ENCODE measurements at regions not wholly inside any gene's neighbourhood (a gene's known extent, or its start where the extent isn't known, plus 50 kb on each side); places are given as distances from the start of the nearest gene placed in this dataset.

DNA sequence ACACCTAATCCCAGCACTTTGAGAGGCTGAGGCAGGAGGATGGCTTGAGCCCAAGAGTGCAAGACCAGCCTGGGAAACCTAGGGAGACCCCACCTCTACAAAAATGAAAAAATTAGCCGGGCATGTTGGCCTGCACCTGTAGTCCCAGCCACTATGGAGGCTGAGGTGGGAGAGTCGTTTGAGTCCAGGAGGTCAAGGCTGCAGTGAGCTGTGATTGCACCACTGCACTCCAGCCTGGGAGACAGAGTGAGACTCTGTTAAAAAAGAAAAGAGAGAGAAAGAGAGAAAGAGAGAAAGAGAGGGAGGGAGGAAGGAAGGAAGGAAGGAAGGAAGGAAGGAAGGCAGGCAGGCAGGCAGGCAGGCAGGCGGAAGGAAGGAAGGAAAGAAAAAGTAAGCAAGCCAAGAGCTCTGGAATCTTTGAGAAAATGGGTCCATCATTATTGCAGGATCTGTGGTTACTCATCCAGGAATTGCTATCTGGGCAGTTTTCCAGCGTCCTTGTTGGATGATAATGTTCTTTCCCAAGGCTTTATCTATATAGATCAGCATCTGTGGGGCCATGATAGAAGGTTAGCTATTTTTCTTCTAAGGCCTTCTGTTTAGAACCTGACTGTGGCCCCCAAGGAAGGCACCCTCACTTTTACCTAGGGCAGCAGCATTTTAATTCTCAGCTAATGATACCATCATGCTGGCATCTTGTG is 533.2 kb upstream of the CDH5 start:
- Histone ChIP-seq H2AK5ac (ENCODE audit: low read depth, low read length) (no peak overlapping the region), H3K27ac (ENCODE audit: low read depth, low read length) (no peak overlapping the region), H3K23me2 (ENCODE audit: low read depth, low read length) (peaks cover 2% of the 10 kb centered on the region; the same call in 1 of the 2 replicates), H4K20me1 (replicated peaks in 1 of 2; ENCODE audit: control insufficient read depth in 1 of 2, insufficient read depth in 2 of 2, low read length in 2 of 2) (no peaks in the 10 kb centered on the region), H2BK20ac (ENCODE audit: low read length) (no peak overlapping the region), H3K9ac (replicated peaks in 1 of 4; ENCODE audit: extremely low read depth in 1 of 4, low read depth in 3 of 4, low read length in 3 of 4) (no peak overlapping the region), H3K27me3 (replicated peaks in 1 of 4; ENCODE audit: control insufficient read depth in 3 of 4, extremely low read depth in 1 of 4, insufficient read depth in 3 of 4, low read length in 3 of 4) (no peaks in the 10 kb centered on the region), H3K14ac (ENCODE audit: insufficient read length) (no peak overlapping the region), H2BK12ac (ENCODE audit: low read depth, low read length) (no peak overlapping the region), H3K4ac (replicated peaks; ENCODE audit: insufficient read length, low read depth, low read length) (no peak overlapping the region), H3K4me3 (ENCODE audit: extremely low read depth in 1 of 4, insufficient read depth in 2 of 4, low read depth in 3 of 4, low read length in 4 of 4) (no peak overlapping the region), H3K18ac (ENCODE audit: extremely low read depth, low read length) (no peak overlapping the region), H3K79me1 (ENCODE audit: low read depth, low read length) (no peaks in the 10 kb centered on the region), H4K8ac (ENCODE audit: extremely low read depth, insufficient read depth, low read length) (no peak overlapping the region), H2BK120ac (replicated peaks; ENCODE audit: low read depth, low read length) (no peak overlapping the region), H3K4me2 (ENCODE audit: insufficient read depth in 1 of 2, low read depth in 2 of 2, low read length in 2 of 2) (no peak overlapping the region), H3K23ac (ENCODE audit: insufficient read length) (no peak overlapping the region), H3K9me3 (ENCODE audit: insufficient read depth in 2 of 2, low read depth in 1 of 2, low read length in 1 of 2) (no peaks in the 10 kb centered on the region), H2BK5ac (ENCODE audit: low read depth, low read length) (no peak overlapping the region), H4K5ac (ENCODE audit: insufficient read length, low read depth, low read length) (no peak overlapping the region), H3K4me1 (replicated peaks in 1 of 4; ENCODE audit: control insufficient read depth in 3 of 4, insufficient read depth in 4 of 4, low read length in 3 of 4) (peaks cover 0 to under 1% (median 0%) of the 10 kb centered on the region in 4 experiments; a peak in 1 of 7 replicates), H4K91ac (replicated peaks; ENCODE audit: insufficient read length, low read length) (no peak overlapping the region), H3K79me2 (ENCODE audit: control insufficient read depth in 1 of 2, insufficient read depth in 2 of 2, low read length in 2 of 2) (no peaks in the 10 kb centered on the region), H3K56ac (replicated peaks; ENCODE audit: insufficient read length, low read depth, low read length) (no peak overlapping the region), H3K36me3 (ENCODE audit: control insufficient read depth in 2 of 4, insufficient read depth in 4 of 4, low read length in 3 of 4) (no peaks in the 10 kb centered on the region), H2AFZ (ENCODE audit: low read length) (no peak overlapping the region), H2BK15ac (ENCODE audit: low read length) (no peak overlapping the region)
- ChIA-PET POLR2A (ENCODE audit: partially characterized antibody) (no interaction called here), CTCF (ENCODE audit: partially characterized antibody) (interaction anchor here (1.6 kb wide), 1 partner anchor 128 kb away, joined by 4 read pairs; no protein-coding TSS in a partner anchor)
- no peak for DNase-seq (ENCODE audit: low read depth in 1 of 2, low spot score in 2 of 2)
- no peak for FAIRE-seq
- 93% methylated on average over 4 of the region's 4 CpGs; no CpG with 5 or more reads in 1 of the 2 experiments for WGBS, 2 experiments (ENCODE audit: extremely low coverage in 1 of 2, insufficient coverage in 1 of 2, insufficient read length in 1 of 2, insufficient replicate concordance in 2 of 2, low coverage in 1 of 2, low lambda C conversion rate in 2 of 2, missing lambda C conversion rate in 1 of 2)
- TF ChIP-seq BRCA1 (IDR thresholded peaks at IDR 0.05; ENCODE audit: low read depth, low read length) (no peak), SP1 (IDR thresholded peaks at IDR 0.05; ENCODE audit: low read depth, low read length) (no peak), SIRT6 (IDR thresholded peaks at IDR 0.05; ENCODE audit: low read length) (no peak)

Measured in H1 (cell line).